ENCODE measurements at regions not wholly inside any gene's neighbourhood (a gene's known extent, or its start where the extent isn't known, plus 50 kb on each side); places are given as distances from the start of the nearest gene placed in this dataset.

DNA sequence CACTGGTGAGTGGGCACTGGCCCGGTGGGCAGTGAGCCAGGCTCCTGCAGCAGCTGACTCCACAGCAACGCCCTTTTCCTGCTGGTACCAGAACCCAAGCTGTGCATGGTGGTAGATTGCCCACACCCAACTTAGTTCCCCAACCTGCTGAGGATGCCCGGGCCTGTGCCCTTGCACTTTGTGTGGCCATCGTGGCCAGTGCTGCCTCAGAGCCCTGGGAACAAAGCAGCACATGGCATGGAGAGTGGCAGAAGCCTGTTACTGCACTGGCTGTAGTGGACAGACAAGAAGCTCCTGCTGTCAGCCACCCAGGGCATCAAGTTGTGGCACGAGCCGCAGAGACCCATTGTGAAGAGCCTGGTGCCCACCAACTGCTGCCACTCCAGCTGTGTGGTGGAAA lies 612.9 kb downstream of the DNAH5 start:
- TF ChIP-seq, protein P1, sequence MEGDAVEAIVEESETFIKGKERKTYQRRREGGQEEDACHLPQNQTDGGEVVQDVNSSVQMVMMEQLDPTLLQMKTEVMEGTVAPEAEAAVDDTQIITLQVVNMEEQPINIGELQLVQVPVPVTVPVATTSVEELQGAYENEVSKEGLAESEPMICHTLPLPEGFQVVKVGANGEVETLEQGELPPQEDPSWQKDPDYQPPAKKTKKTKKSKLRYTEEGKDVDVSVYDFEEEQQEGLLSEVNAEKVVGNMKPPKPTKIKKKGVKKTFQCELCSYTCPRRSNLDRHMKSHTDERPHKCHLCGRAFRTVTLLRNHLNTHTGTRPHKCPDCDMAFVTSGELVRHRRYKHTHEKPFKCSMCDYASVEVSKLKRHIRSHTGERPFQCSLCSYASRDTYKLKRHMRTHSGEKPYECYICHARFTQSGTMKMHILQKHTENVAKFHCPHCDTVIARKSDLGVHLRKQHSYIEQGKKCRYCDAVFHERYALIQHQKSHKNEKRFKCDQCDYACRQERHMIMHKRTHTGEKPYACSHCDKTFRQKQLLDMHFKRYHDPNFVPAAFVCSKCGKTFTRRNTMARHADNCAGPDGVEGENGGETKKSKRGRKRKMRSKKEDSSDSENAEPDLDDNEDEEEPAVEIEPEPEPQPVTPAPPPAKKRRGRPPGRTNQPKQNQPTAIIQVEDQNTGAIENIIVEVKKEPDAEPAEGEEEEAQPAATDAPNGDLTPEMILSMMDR (IDR thresholded peaks at IDR 0.05) = no peak
- no peak for TF ChIP-seq EP300 (IDR thresholded peaks at IDR 0.05)
